WTC11 (cell line): ENCODE measurements at regions not wholly inside any gene's neighbourhood (a gene's known extent, or its start where the extent isn't known, plus 50 kb on each side); places are given as distances from the start of the nearest gene placed in this dataset.

Experiments used
- ATAC-seq: fragments of 200-7000 bp; cut with Tn5 transposase; 2 replicates; pipeline ENCODE4 v1.10.0; 2021; ENCODE audit warnings: mild to moderate bottlenecking, moderate library complexity
- CTCF ChIA-PET: fragments of 300-600 bp; sonication (Branson Sonifier 250); formaldehyde crosslinking; loops from one replicate; lab custom pipeline; 2021; ENCODE audit warnings: antibody characterized with exemption; lab: Charles Lee
- POLR2A ChIA-PET: fragments of 350-600 bp; sonication (Branson Sonifier 250); formaldehyde crosslinking; loops from one replicate; lab custom pipeline; 2021; ENCODE audit warnings: antibody characterized with exemption; lab: Charles Lee
- DNase-seq: peaks from one replicate; pipeline ENCODE4 v3.0.0; 2021; ENCODE audit warnings: low spot score
- H3K27ac Mint-ChIP-seq: 2 replicates; pipeline ENCODE4 v1.8.0; 2021; ENCODE audit warnings: mixed read lengths
- H3K27me3 Mint-ChIP-seq: 2 replicates; pipeline ENCODE4 v1.8.0; 2021; ENCODE audit warnings: low read depth, mild to moderate bottlenecking, moderate library complexity, mixed read lengths
- H3K36me3 Mint-ChIP-seq: 2 replicates; pipeline ENCODE4 v1.8.0; 2021; ENCODE audit warnings: mixed read lengths
- H3K4me1 Mint-ChIP-seq: 2 replicates; pipeline ENCODE4 v1.8.0; 2022; ENCODE audit warnings: mixed read lengths
- H3K4me3 Mint-ChIP-seq: 2 replicates; pipeline ENCODE4 v1.8.0; 2021; ENCODE audit warnings: mild to moderate bottlenecking, moderate library complexity, mixed read lengths
- H3K9me3 Mint-ChIP-seq: 2 replicates; pipeline ENCODE4 v1.8.0; 2021; ENCODE audit warnings: mixed read lengths
- ATF1 ChIP-seq: sonication (generic); formaldehyde crosslinking; IDR thresholded peaks from 2 replicates; pipeline ENCODE4 v1.8.1; 2023; ENCODE audit warnings: mild to moderate bottlenecking, moderate library complexity, missing genetic modification reagents
- ATF6 ChIP-seq: sonication (generic); formaldehyde crosslinking; IDR thresholded peaks from 2 replicates; pipeline ENCODE4 v1.8.1; 2023; ENCODE audit warnings: mild to moderate bottlenecking, missing genetic modification reagents
- CDX4 ChIP-seq: fragments of 250-450 bp; sonication (Bioruptor Pico); IDR thresholded peaks from 2 replicates; pipeline ENCODE4 v1.9.0; 2021; ENCODE audit warnings: moderate library complexity, mild to moderate bottlenecking, inconsistent platforms, borderline replicate concordance
- ELF4 ChIP-seq: sonication (generic); formaldehyde crosslinking; IDR thresholded peaks from 2 replicates; pipeline ENCODE4 v1.8.1; 2022; ENCODE audit warnings: low read depth, mild to moderate bottlenecking, moderate library complexity, missing genetic modification reagents
- HMGA2 ChIP-seq: fragments of 250-450 bp; sonication (Bioruptor Pico); IDR thresholded peaks from 2 replicates; pipeline ENCODE4 v1.4.0; 2021; ENCODE audit warnings: mild to moderate bottlenecking, moderate library complexity
- MXD4 ChIP-seq: fragments of 250-450 bp; sonication (Bioruptor Pico); IDR thresholded peaks from 2 replicates; pipeline ENCODE4 v1.8.0; 2021; ENCODE audit warnings: mild to moderate bottlenecking, moderate library complexity, borderline replicate concordance
- NR3C1 ChIP-seq: sonication (generic); formaldehyde crosslinking; conservative IDR thresholded peaks from 2 replicates; pipeline ENCODE4 v1.8.1; 2023; ENCODE audit warnings: low read depth, mild to moderate bottlenecking, missing genetic modification reagents
- SP1 ChIP-seq: sonication (generic); formaldehyde crosslinking; conservative IDR thresholded peaks from 2 replicates; pipeline ENCODE4 v1.8.1; 2022; ENCODE audit warnings: missing genetic modification reagents
- TEAD1 ChIP-seq: sonication (generic); formaldehyde crosslinking; IDR thresholded peaks from 2 replicates; pipeline ENCODE4 v1.8.0; 2022; ENCODE audit warnings: mild to moderate bottlenecking, missing genetic modification reagents
- ZNF121 ChIP-seq: sonication (generic); formaldehyde crosslinking; IDR thresholded peaks from 2 replicates; pipeline ENCODE4 v1.8.0; 2023; ENCODE audit warnings: missing genetic modification reagents
- ZNF263 ChIP-seq: sonication (generic); formaldehyde crosslinking; IDR thresholded peaks from 2 replicates; pipeline ENCODE4 v1.8.1; 2022; ENCODE audit warnings: low read depth, mild to moderate bottlenecking, moderate library complexity, missing genetic modification reagents
- ZNF317 ChIP-seq: sonication (generic); formaldehyde crosslinking; IDR thresholded peaks from 2 replicates; pipeline ENCODE4 v1.8.1; 2023; ENCODE audit warnings: low read depth, mild to moderate bottlenecking, moderate library complexity, missing genetic modification reagents, borderline replicate concordance
- TF ChIP-seq, protein P1 (sequence below): sonication (generic); formaldehyde crosslinking; IDR thresholded peaks from 2 replicates; pipeline ENCODE4 v1.8.1; 2023; ENCODE audit warnings: mild to moderate bottlenecking, missing genetic modification reagents, moderate library complexity
- TF ChIP-seq, protein P2 (sequence below): sonication (generic); formaldehyde crosslinking; conservative IDR thresholded peaks from 2 replicates; pipeline ENCODE4 v1.8.1; 2023; ENCODE audit warnings: mild to moderate bottlenecking, low read depth, missing genetic modification reagents, moderate library complexity

- Mint-ChIP-seq H3K4me1 (no peaks in the 10 kb centered on the region), H3K36me3 (peaks cover 42% of the 10 kb centered on the region)
- no peak for ATAC-seq
- no peak for TF ChIP-seq ATF6 (CRISPR knock-in tag)
- no peak for TF ChIP-seq HMGA2 (CRISPR knock-in tag)
- no peak for TF ChIP-seq MXD4 (CRISPR knock-in tag)
- TF ChIP-seq CDX4 (CRISPR knock-in tag), result no peak
- TF ChIP-seq, all 79 proteins: peak for 0
- Mint-ChIP-seq H3K9me3 (peaks cover 57% of the 10 kb centered on the region), H3K27me3 (no peaks in the 10 kb centered on the region), H3K4me3 (no peak overlapping the region), H3K27ac (no peak overlapping the region)
- CTCF ChIA-PET, result no interaction called here
- DNase-seq, result no peak
- POLR2A ChIA-PET, result no interaction called here
Measured at GRCh38 chr17:54157542-54157941, 334.8 kb downstream of the KIF2B start.

DNA sequence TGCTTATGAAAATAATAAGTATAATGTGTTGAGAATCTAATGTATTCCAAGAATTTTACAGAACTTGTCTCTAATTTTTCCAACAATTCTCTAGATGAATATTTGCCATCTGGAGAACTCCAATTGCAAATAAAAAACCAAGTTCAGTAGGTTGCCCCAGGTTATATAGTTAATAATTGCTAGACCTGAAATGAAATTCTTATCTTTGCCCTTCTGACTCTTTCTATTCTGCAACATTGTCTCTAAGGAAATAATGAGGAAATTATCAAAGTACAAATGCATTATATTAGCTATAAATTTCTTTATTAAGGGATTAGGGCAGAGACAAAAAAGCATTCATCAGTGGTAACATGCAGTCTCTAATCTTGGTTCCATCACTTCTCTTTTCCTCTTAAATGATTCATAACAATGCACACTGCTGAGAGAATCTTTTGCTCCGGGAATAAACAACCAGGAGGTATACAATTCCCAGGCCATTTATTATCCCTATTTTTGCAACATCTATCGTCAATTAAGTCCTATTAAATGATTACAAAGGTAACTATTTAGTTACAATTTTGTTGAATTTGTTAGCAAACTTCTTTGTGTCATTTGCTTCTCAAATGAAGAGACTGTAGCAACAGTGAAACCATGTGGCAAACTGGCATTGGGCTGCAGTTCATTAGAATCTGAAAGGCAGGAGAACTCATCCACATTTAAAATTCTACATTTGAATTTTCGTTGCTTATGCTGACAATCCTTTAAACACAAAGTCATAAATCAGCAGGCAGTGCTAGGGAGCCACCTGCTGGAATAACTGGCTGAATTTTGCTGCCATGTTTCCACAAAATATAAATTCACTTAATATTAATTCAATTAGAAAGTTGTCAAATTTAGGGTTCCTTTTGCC is 349.6 kb downstream of the KIF2B start:
- TF ChIP-seq, protein P1, sequence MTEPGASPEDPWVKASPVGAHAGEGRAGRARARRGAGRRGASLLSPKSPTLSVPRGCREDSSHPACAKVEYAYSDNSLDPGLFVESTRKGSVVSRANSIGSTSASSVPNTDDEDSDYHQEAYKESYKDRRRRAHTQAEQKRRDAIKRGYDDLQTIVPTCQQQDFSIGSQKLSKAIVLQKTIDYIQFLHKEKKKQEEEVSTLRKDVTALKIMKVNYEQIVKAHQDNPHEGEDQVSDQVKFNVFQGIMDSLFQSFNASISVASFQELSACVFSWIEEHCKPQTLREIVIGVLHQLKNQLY, result no peak
- TF ChIP-seq ZNF317 (CRISPR knock-in tag) (no peak), SP1 (CRISPR knock-in tag) (no peak), ELF4 (CRISPR knock-in tag) (no peak), TEAD1 (CRISPR knock-in tag) (no peak)
- TF ChIP-seq, all 79 proteins: peak for 0
- H3K9me3 Mint-ChIP-seq, result peaks cover 38% of the 10 kb centered on the region
- H3K36me3 Mint-ChIP-seq, result peaks cover 6% of the 10 kb centered on the region
- no peak overlapping the region for H3K4me3 Mint-ChIP-seq
- H3K27me3 Mint-ChIP-seq, result no peaks in the 10 kb centered on the region
- ChIA-PET CTCF (no interaction called here), POLR2A (no interaction called here)
- peak; percentile 28 for DNase-seq
- peaks cover 26% of the 10 kb centered on the region for H3K4me1 Mint-ChIP-seq
- peak overlapping the region; percentile 50 for H3K27ac Mint-ChIP-seq
- ATAC-seq, result peak; percentile 34; the same call in 1 of the 2 replicates

GRCh38 chr17:54172985-54173316 is 350.2 kb downstream of the KIF2B start:
- Mint-ChIP-seq H3K36me3 (peaks cover 7% of the 10 kb centered on the region), H3K4me1 (peaks cover 26% of the 10 kb centered on the region), H3K27ac (no peak overlapping the region), H3K27me3 (no peaks in the 10 kb centered on the region), H3K4me3 (no peak overlapping the region), H3K9me3 (peaks cover 38% of the 10 kb centered on the region)
- ChIA-PET POLR2A (no interaction called here), CTCF (no interaction called here)
- no peak for ATAC-seq
- no peak for TF ChIP-seq ZNF263 (CRISPR knock-in tag)
- TF ChIP-seq NR3C1 (CRISPR knock-in tag), result no peak
- TF ChIP-seq ATF1 (CRISPR knock-in tag), result no peak
- no peak for TF ChIP-seq ZNF121 (CRISPR knock-in tag)
- TF ChIP-seq, protein P2, sequence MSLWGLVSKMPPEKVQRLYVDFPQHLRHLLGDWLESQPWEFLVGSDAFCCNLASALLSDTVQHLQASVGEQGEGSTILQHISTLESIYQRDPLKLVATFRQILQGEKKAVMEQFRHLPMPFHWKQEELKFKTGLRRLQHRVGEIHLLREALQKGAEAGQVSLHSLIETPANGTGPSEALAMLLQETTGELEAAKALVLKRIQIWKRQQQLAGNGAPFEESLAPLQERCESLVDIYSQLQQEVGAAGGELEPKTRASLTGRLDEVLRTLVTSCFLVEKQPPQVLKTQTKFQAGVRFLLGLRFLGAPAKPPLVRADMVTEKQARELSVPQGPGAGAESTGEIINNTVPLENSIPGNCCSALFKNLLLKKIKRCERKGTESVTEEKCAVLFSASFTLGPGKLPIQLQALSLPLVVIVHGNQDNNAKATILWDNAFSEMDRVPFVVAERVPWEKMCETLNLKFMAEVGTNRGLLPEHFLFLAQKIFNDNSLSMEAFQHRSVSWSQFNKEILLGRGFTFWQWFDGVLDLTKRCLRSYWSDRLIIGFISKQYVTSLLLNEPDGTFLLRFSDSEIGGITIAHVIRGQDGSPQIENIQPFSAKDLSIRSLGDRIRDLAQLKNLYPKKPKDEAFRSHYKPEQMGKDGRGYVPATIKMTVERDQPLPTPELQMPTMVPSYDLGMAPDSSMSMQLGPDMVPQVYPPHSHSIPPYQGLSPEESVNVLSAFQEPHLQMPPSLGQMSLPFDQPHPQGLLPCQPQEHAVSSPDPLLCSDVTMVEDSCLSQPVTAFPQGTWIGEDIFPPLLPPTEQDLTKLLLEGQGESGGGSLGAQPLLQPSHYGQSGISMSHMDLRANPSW (CRISPR knock-in tag), result no peak
- no peak for DNase-seq
